GM19239 (cell line): ENCODE measurements at regions not wholly inside any gene's neighbourhood (a gene's known extent, or its start where the extent isn't known, plus 50 kb on each side); places are given as distances from the start of the nearest gene placed in this dataset.

Experiments
- DNase-seq: peaks from one replicate; pipeline ENCODE4 v3.0.0; 2011; ENCODE audit warnings: low spot score; ENCODE audit not compliant: insufficient read length
- FAIRE-seq: peaks from 2 replicates; lab custom pipeline; 2011; peaks lifted over from hg19 to GRCh38; lab: Jason Lieb, UNC

GRCh38 chr4:124282301-124282898 lies 430.1 kb downstream of the ANKRD50 start:
- no peak for DNase-seq
- no peak for FAIRE-seq

GRCh38 chr4:124288706-124289486 lies 423.6 kb downstream of the ANKRD50 start:
- FAIRE-seq = no peak
- no peak for DNase-seq

DNA sequence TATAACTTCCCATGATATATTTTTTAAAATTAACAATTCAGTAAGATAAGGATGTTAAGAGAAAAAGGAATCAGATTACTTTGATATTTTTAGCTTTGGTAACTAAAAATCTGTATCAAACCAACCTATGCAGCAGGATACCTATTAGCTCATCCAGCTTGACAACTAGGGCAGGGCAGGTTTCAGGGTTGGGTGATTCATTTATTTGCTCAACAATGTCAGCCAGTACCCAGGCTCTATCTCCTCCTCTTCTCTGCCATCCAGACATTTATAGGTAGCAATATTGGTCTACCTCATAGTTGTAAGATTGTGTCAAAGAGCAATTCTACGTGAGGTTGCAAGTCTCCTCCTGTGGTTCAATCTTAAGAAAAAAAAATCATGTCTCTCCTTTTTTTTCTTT lies 421.9 kb downstream of the ANKRD50 start:
- DNase-seq (no peak), FAIRE-seq (no peak)

DNA sequence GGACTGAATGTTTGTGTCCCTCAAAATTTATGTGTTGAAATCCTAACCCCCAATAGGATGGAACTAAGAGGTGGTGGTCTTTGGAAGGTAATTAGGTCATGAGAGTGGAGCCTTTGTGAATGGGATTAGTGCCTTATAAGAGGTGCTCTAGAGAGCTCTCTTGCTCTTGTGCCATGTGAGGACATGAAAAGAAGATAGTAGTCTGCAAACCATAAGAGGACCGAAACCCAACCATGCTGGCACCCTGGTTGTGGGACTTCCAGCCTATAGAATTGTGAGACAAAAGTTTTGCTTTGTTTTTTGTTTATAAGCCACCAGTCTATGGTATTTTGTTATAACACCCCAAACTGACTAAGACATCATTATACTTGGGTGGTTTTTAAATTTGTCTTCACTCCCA lies 417.1 kb downstream of the ANKRD50 start:
- DNase-seq (no peak), FAIRE-seq (no peak)

DNA sequence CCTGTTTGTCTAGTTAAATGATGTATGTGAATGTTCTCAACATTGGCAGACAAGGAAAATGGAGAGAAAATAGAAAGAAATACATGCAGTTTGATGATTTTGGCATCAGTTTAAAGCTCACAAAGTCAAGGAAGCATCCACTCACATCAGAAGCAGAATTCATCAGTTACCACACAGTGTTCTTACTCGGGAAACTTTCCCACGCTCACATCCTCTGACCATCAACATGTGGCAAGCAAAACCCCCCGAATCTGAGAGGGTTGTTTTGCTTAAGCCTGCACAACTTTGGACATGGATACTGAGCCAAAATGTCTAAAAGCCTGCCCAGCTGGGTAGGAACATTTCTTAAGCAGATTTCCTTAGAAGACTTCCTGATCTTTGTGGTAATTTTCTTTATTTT lies 407.6 kb downstream of the ANKRD50 start:
- DNase-seq (no peak), FAIRE-seq (no peak)

- FAIRE-seq (no peak), DNase-seq (no peak)
Measured at GRCh38 chr4:124306352-124306751, 406.2 kb downstream of the ANKRD50 start.

GRCh38 chr4:124307143-124307542 lies 405.4 kb downstream of the ANKRD50 start:
- no peak for FAIRE-seq
- no peak for DNase-seq

- FAIRE-seq (no peak), DNase-seq (no peak)
Measured at GRCh38 chr4:124318292-124318691, 394.2 kb downstream of the ANKRD50 start.

- FAIRE-seq (no peak), DNase-seq (no peak)
Measured at GRCh38 chr4:124321364-124321763, 391.2 kb downstream of the ANKRD50 start.

GRCh38 chr4:124322234-124323065 lies 390.1 kb downstream of the ANKRD50 start:
- DNase-seq = peak; percentile 3
- FAIRE-seq = peak; percentile 90

GRCh38 chr4:124325690-124326089 lies 386.8 kb downstream of the ANKRD50 start:
- DNase-seq = no peak

DNA sequence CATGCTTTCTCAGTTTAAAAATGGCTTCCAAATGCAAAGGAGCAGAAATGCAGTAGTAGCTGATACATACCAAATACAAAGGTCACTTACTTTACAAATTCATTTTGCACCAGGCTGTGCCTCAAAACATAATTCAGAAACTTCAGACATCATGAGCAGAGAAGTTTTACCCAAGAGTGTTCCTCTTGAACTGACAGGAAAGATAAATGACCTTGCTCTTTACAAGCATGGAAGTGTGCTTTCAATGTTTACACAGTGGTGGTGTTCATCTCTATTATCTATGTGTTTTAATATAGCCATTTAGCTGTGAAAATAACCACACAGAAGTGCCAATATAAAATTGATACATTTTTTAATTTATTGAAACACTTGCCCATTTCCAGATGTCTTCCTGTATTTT lies 383.4 kb downstream of the ANKRD50 start:
- DNase-seq (no peak), FAIRE-seq (no peak)

More at GRCh38 chr4:124325690-124326089, 386.8 kb downstream of the ANKRD50 start:
- FAIRE-seq = no peak

GRCh38 chr4:124330045-124330444 lies 382.5 kb downstream of the ANKRD50 start:
- FAIRE-seq (no peak), DNase-seq (no peak)

GRCh38 chr4:124331781-124332180 lies 380.8 kb downstream of the ANKRD50 start:
- FAIRE-seq (no peak), DNase-seq (no peak)

DNA sequence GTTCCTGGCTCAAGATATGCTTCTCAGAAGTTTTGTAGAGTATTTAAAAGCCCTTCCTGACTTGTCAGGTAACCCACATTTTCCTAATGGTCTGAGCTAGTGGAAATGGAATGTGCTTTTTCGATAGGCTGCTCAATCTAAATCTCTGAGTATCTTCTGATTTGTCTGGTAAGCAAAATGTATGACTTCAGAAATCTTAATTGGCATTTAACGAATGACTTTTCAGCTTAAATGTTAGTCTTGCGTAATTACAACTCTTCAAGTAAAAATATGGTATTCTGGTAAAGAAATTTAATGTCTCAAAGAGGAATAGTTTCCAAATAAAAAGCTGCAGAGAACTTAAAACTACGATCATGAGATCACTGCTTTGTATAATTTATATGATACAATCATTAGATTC lies 379.1 kb downstream of the ANKRD50 start:
- no peak for DNase-seq
- no peak for FAIRE-seq

DNA sequence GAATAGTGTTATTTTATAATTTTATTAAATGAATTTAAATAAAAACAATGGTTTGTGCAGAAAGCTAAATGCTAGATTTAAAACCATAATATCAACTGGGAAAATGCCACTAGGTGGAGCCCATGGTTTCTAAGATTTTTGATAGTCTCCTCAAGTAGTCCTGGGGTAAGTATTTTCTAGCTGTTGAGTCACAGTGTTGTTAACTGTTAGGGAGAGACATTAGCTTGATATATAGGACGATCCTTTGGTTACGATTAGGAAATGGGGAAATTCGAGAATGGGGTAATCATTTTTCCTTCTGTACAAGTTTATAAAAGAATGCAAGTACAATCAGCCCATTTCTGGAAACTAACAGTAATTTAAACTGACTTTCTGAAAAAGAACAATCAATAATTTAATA lies 378.4 kb downstream of the ANKRD50 start:
- no peak for DNase-seq

DNA sequence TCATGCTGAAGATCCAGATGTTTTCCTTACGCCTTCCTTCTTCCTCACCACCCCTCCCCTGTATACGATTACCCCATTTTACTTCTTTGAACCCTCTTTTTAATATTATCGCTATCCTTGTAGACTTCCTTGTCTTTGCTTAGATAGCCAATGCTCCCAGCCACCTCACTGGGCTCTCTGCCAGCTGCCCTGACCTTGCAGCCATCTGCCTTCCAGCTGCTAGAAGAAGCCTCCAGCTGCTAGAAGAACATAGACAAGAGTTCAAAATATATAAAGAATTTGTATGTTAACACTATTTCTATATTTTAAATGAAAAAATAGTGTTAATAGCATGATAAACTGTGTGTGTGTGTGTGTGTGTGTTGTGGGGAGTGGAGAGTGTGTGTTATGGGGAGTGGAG lies 374.7 kb downstream of the ANKRD50 start:
- no peak for DNase-seq
- FAIRE-seq = no peak

More for the DNA sequence above, 378.4 kb downstream of the ANKRD50 start:
- no peak for FAIRE-seq

GRCh38 chr4:124343661-124344171 lies 368.8 kb downstream of the ANKRD50 start:
- DNase-seq (no peak), FAIRE-seq (no peak)

DNA sequence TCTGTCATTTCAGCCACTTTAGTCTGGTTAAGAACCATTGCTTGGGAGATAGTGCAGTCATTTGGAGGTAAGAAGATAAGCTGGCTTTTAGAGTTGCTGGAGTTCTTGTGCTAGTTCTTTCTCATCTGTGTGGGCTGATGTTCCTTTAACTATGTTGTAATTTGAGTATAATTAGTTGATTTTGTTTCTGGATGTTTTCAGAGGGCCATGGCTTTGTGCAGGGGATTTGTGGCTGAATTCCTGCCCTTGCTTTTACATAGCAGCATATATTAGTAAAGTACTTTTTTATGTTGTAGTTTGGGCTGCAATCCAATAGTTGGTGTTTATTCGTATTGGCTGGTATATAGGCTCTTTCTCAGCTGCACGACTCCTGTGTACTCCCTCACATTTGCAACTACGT lies 339.6 kb downstream of the ANKRD50 start:
- no peak for FAIRE-seq
- DNase-seq = no peak

DNA sequence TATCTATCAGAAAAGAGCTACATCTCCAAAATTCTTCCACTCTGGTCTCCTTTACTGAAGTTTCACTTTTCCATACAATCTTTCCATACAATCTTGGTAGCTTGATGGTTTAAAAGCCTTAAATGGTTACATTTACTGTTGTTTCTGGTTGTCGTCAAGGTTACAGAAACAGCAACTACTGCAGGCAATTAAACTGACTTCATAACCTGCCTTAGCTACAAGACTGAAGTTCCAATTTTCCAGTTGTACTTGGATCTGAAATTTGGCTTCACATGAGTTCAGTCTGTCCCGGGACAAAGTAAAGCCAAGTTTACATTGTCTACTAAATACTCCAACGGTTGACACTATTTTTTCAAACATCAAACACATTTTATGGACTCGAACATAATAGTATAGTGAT lies 326.4 kb downstream of the ANKRD50 start:
- FAIRE-seq (no peak), DNase-seq (no peak)

GRCh38 chr4:124386648-124387047 lies 325.9 kb downstream of the ANKRD50 start:
- FAIRE-seq (no peak), DNase-seq (no peak)
